Stimulated activated CD8-positive, alpha-beta memory T cell treated with anti-CD3 and anti-CD28 coated beads, Interleukin-4, amount 100 ng/mL, for 24 hours (primary cell): ENCODE measurements at regions not wholly inside any gene's neighbourhood (a gene's known extent, or its start where the extent isn't known, plus 50 kb on each side); places are given as distances from the start of the nearest gene placed in this dataset.

Source experiments
- DNase-seq: peaks from one replicate; pipeline ENCODE4 v3.0.0-alpha.2; 2020; ENCODE audit warnings: low read depth

DNA sequence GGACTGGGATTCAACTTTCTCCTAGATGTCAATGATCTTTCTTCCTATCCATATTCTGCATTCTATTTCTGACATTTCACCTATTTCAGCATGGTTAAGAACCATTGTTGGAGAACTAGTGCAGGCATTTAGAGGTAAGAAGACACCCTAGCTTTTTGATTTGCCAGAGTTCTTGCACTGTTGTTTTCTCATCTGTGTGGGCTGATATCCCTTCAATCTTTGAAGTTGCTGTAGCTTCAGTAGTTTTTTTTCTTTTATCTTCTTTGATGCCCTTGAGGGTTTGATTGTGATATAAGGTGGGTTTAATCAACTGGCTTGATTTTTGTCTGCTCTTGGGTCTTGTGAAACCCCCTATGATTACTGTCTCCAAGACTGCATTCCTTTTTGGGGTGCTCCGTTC is 502.1 kb downstream of the ETS1 start:
- no peak for DNase-seq

DNA sequence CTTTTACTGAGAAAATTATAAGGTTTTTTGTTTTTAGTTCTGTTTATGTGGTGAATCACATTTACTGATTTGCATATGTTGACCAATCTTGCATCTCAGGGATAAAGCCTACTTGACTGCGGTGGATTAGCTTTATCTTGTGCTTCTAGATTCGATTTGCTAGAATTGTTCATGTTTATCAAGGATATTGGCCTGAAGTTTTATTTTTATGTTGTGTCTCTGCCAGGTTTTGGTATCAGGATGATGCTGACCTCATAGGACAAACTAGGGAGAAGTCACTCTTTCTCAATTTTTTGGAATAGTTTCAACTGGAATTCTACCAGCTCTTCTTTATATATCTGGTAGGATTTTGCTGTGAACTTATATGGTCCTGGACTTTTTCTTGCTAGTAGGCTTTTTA is 504.8 kb downstream of the ETS1 start:
- no peak for DNase-seq

GRCh38 chr11:128069665-128070064 is 517.7 kb downstream of the ETS1 start:
- no peak for DNase-seq

DNA sequence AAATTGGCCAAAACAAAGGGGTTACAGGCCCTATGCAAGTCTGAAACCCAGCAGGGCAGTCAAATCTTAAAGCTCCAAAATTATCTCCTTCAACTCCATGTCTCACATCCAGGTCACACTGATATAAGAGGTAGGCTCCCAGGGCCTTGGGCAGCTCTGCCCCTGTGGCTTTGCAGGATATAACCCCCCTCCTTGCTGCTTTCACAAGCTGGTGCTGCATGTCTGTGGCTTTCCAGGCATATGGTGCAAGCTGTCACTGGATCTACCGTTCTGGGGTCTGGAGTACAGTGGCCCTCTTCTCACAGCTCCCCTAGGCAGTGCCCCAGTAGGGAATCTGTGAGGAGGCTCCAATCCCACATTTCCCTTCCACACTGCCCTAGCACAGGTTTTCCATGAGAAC is 519.6 kb downstream of the ETS1 start:
- no peak for DNase-seq

- DNase-seq: no peak
Observed at GRCh38 chr11:128066399-128066798, 521.0 kb downstream of the ETS1 start.

DNA sequence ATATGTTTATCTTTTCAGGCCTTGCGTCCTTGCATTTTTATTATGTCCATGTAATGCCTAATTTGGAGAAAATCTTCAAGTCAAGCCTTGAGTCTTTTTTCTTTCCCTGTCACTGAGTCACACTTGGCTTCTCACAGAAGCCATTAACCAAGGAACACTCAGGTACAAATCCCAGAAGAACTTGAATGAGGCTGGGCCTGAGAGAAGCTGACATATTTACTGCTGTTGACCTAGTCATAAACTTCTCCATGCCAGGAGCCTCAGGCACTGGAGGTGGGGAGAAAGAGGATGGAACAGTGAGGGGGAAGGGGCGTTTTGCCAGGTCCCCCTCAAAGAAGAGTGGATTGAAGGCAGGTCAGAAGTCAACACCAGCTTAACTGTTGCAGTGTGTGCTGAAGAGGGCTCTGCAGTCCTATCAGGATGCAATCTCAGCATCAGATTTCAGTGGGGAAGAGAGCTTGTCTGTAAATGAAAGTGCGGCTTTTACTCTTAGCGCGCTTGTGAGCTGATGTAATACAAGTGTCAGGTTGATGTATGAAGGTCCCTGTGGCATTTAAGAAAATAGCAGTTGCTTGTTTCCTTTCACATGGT is 526.0 kb downstream of the ETS1 start:
- DNase-seq: no peak

DNA sequence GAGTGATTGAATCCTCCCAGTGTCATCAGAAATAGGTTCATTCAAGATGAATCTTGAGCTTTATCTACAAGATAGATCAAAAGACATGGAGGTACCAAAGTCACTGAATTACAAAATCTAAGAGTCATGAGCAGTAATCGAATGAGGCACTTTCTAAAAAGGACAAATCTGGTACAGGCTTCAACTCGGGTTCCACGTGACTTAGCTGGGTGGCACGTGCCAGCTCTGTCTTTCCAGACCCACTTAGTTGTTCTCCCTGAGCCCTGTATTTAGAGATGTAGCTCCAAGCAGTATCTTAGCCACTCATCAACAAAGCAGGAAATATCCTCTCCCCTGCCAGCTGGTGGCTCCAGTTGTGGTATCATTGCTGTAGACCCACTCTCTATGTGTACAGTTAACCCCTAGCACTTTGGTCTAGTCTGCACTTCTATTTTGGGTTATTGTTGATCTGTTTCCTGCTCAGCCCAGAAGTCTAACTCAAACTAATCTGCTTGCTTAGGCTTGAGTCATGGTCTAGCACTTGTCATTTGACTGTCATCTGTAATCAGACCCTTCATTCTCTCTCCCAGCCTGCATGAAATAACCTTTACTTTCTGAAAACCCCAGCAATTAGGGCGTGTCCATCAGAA is 528.7 kb downstream of the ETS1 start:
- no peak for DNase-seq

DNA sequence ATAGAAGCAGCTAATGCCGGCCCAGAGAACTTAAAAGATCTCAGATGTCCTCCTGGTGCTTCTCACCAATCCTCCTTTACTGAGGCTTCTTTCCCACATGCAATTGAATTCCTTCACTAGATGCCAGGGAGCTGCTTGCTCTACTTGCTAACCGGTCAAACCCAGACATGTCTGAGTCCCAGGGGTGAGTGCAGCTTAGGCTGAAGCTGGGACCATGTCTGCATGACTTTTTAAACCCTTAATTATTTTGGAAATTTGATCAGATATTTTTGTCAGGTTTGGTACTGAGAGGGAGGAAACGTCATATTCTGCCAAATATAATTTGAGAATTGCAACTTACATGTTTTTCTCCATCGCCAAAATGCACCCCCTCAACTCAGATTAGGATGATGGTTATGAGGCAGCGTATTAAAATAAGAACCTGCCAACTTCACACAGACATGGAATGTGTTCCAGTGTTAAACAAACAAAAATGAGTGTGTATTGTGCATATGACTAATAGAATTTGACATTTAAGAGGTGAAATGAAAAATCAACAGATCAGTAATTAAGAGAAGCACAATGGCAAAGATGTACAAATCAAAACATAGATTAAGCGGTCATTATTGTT is 529.5 kb downstream of the ETS1 start:
- no peak for DNase-seq

DNA sequence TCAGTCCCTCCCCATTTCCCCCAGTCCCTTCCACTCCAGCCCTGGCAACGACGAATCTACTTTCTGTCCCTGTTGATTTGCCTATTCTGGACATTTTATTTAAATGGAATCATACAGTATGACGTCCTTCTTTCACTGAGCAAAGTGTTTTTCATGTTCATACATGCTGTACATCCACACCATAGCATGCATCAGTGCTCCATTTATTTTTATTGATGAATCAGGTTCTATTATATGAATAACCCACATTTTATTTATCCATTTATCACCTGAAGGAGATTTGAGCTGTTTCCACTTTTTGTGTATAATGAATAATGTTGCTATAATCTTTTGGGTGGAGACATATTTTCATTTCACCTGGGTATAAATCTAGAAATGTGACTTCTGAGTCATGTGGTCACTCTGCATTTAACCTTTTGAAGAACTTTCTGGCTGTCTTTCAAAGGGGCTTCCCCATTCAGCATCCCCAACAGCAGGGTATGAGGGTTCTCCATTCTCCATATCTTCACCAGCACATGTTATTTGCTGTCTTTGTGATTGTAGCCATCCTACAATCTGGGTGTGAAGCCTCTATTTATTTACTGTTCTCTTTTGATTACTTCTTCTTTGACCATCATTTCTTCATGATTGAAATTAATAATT is 531.7 kb downstream of the ETS1 start:
- no peak for DNase-seq

GRCh38 chr11:128053981-128054931 is 533.1 kb downstream of the ETS1 start:
- DNase-seq: no peak

- no peak for DNase-seq
Observed at GRCh38 chr11:128052912-128053641, 534.3 kb downstream of the ETS1 start.

DNA sequence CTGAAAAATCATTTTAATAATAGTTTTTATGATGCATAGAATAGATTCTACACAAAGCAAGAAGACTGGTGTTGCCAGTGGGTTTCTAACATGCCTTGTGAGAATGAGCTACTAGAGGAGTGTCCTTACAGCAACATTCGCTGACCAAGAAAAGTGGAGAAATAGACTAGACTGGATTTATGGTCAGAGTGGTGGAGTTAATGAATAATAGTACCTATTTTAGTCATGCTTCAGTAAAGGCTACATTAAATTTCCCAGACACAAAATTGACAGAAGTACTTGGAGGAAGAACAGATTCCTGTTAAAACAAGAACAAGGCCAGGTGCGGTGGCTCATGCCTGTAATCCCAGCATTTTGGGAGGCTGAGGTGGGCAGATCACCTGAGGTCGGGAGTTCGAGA is 539.2 kb downstream of the ETS1 start:
- no peak for DNase-seq

DNA sequence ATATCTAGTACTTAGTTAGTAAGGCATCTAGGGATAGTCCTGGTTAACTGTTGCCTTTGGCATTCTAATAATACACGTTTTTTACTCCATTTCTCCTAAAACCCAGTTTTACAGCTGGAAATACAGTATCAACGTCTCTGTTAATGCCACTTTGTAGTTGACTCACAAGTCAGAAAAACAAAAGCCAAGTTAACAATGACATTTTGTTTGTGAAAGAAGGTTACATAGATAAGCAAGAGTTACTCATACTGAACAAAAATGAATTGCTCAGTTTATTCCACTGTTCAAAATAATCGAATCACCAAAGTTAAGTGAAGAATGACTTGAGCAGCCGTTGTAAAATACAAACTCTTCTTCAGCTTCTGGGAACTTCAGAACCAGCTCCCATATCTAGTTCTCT is 540.3 kb downstream of the ETS1 start:
- DNase-seq: no peak

- no peak for DNase-seq
Observed at GRCh38 chr11:128046213-128046612, 541.1 kb downstream of the ETS1 start.

- no peak for DNase-seq
Observed at GRCh38 chr11:128045094-128045725, 542.1 kb downstream of the ETS1 start.

DNA sequence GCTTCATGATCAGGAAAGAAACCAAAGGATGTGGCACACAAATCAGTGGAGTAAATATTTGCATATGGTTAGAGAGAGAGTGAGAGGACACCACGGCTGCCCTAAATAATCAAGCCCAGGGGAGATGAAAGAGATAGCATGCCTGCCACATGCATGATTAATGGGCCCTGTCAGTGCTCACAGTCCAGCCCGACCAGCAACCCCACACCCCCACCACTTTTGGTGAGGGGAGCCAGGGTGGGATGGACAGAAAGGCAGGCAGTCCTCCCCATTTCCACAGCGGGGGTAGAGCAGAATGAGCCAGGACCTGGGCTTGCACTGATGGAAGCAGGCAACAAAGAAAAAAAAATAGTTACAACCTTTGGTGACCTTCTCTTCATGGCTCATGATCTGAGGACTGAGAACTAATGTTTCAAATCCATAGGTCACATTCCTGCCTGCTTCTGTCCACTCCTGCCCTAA is 545.0 kb downstream of the ETS1 start:
- DNase-seq: no peak

- no peak for DNase-seq
Observed at GRCh38 chr11:128040603-128041002, 546.8 kb downstream of the ETS1 start.

- peak; percentile 58 for DNase-seq
Observed at GRCh38 chr11:128039140-128040021, 548.0 kb downstream of the ETS1 start.

DNA sequence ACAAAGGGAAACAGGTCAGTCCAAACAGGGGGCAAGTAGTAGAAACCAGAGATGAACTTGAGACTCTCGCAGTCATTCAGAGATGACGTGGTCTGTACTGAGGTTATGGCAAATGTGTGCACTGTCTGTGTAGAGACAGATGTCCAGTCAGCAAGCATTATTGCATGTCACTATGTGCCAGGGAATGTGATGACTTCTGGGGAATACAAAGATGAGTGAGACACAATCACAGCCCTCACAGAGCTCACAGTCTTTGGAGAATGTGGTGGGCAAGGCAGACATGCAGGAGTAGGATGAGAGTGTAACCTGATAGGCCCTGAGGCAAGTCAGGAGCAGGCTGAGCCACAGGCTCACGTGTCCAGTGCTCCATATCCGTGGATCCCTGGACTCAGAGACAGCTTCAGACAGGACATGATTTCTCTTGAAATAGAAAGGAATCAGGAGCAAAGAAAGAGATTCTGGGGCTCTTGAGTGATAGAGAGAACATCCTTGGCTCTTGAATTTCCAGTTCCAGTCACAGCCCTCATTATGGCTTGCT is 550.7 kb downstream of the ETS1 start:
- DNase-seq: no peak

DNA sequence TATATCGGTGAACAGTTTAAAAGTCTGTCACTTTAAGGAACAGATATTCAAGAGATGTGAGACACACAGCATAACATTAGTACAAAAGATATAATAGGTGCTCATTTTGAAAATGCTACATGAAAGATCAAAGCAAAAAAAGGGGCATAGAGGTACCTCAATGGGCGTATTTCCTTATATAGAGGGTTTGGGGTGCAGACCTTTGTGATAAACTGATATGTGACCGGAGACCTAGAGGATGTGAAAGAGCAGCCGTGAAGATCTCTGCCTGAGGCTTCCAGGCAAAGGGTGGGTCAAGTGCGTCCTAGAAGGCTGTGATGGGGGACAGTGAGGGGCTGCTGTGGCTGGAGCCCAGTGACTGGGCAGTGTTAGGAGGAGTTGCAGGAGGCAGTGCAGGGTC is 551.4 kb downstream of the ETS1 start:
- no peak for DNase-seq
